PFSK-1 (cell line): ENCODE measurements at regions not wholly inside any gene's neighbourhood (a gene's known extent, or its start where the extent isn't known, plus 50 kb on each side); places are given as distances from the start of the nearest gene placed in this dataset.

Experiments
- POLR2AphosphoS5 ChIP-seq: IDR thresholded peaks from 2 replicates; pipeline ENCODE4 v1.6.1; 2012; ENCODE audit warnings: low read depth, mild to moderate bottlenecking, control low read depth, low read length, moderate library complexity
- TAF1 ChIP-seq: IDR thresholded peaks from 2 replicates; pipeline ENCODE4 v1.6.1; 2012; ENCODE audit warnings: low read length, control low read depth, borderline replicate concordance; ENCODE audit not compliant: insufficient read depth

DNA sequence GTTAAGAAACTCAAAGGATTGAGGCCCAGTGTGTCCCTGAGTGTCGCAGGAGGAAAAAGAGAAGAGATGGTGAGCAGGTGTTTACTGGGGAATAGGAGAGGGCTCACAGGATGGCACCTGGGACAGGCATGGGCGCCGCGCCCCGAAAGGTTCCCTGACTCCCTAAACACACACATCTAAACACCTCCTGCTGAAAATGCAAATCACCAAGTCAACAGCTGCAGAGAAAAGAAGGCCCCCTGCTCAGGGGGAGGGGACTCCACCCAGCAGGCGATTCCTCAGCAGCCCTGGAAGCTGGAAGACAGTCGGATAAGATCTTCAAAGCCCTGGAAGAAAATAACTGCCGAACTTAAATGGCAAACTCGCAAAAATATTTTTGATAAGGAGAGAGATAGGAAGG, 377.2 kb downstream of the BRD1 start:
- TF ChIP-seq POLR2AphosphoS5 (no peak), TAF1 (no peak)
